A673 (cell line): ENCODE measurements at regions not wholly inside any gene's neighbourhood (a gene's known extent, or its start where the extent isn't known, plus 50 kb on each side); places are given as distances from the start of the nearest gene placed in this dataset.

Experiments
- BruUV-seq: library from RNA; stranded (reverse); fragments of 400-500 nt; replicated peaks from 2 replicates; lab custom pipeline; 2021; lab: Mats Ljungman, UMichigan
- CTCF ChIA-PET: fragments of 300-600 bp; sonication (Branson Sonifier 250); formaldehyde crosslinking; loops from one replicate; lab custom pipeline; 2022; ENCODE audit warnings: antibody characterized with exemption; lab: Charles Lee
- POLR2A ChIA-PET: fragments of 300-600 bp; sonication (Branson Sonifier 250); formaldehyde crosslinking; loops from one replicate; lab custom pipeline; 2022; ENCODE audit warnings: antibody characterized with exemption; ENCODE audit not compliant: low non-redundant PET; lab: Charles Lee
- DNase-seq: peaks from one replicate; pipeline ENCODE4 v3.0.0-alpha.2; 2015; ENCODE audit warnings: low spot score
- H3K27ac ChIP-seq: fragments of 200-600 bp; sonication (generic); 2 replicates; pipeline ENCODE4 v1.5.1; 2016; ENCODE audit warnings: mixed run types, low read depth, mild to moderate bottlenecking, mixed read lengths, antibody characterized with exemption, low read length; ENCODE audit not compliant: poor library complexity, severe bottlenecking
- H3K27me3 ChIP-seq: fragments of 200-600 bp; sonication (generic); replicated peaks from 2 replicates; pipeline ENCODE4 v1.6.1; 2017; ENCODE audit warnings: mixed run types, low read depth, mild to moderate bottlenecking, mixed read lengths, antibody characterized with exemption, low read length; ENCODE audit not compliant: insufficient read depth, poor library complexity
- H3K36me3 ChIP-seq: fragments of 200-600 bp; sonication (generic); 2 replicates; pipeline ENCODE4 v1.6.1; 2016; ENCODE audit warnings: mixed run types, mild to moderate bottlenecking, mixed read lengths, antibody characterized with exemption, low read length; ENCODE audit not compliant: insufficient read depth, poor library complexity, severe bottlenecking
- H3K4me1 ChIP-seq: fragments of 200-600 bp; sonication (generic); 2 replicates; pipeline ENCODE4 v1.6.1; 2017; ENCODE audit warnings: mixed run types, mild to moderate bottlenecking, mixed read lengths, antibody characterized with exemption, low read length; ENCODE audit not compliant: insufficient read depth, poor library complexity, severe bottlenecking
- H3K4me3 ChIP-seq: fragments of 200-600 bp; sonication (generic); 2 replicates; pipeline ENCODE4 v1.5.1; 2016; ENCODE audit warnings: low read depth, mixed run types, mild to moderate bottlenecking, mixed read lengths, low read length; ENCODE audit not compliant: poor library complexity, severe bottlenecking
- H3K9me3 ChIP-seq: fragments of 200-600 bp; sonication (generic); 2 replicates; pipeline ENCODE4 v1.6.1; 2016; ENCODE audit warnings: mixed run types, low read depth, mild to moderate bottlenecking, mixed read lengths, antibody characterized with exemption, low read length; ENCODE audit not compliant: poor library complexity, severe bottlenecking
- CTCF ChIP-seq: fragments of 300-800, 200-600 bp; sonication (generic); conservative IDR thresholded peaks from 2 replicates; pipeline ENCODE4 v1.5.1; 2017; ENCODE audit warnings: low read depth, mild to moderate bottlenecking, antibody characterized with exemption, low read length, moderate library complexity, mixed read lengths
- EZH2 ChIP-seq: fragments of 200-600 bp; sonication (generic); IDR thresholded peaks from 2 replicates; pipeline ENCODE4 v1.6.1; 2017; ENCODE audit warnings: borderline replicate concordance, low read depth, mild to moderate bottlenecking, mixed read lengths, antibody characterized with exemption, low read length; ENCODE audit not compliant: poor library complexity, severe bottlenecking
- intact Hi-C: fragments of 100-400 bp; cut with micrococcal nuclease; formaldehyde crosslinking; loops from one replicate; pipeline ENCODE4 v1.10.0; 2022; ENCODE audit not compliant: unreplicated experiment

GRCh38 chr12:19837543-19837942 is 398.3 kb downstream of the AEBP2 start:
- H3K9me3 ChIP-seq, result no peaks in the 10 kb centered on the region

GRCh38 chr12:19841451-19841850 is 402.2 kb downstream of the AEBP2 start:
- intact Hi-C loops, result no loop called here
- no peaks in the 10 kb centered on the region for H3K9me3 ChIP-seq
- ChIA-PET POLR2A (no interaction called here), CTCF (no interaction called here)
- no peak for DNase-seq
- no peak overlapping the region for H3K4me3 ChIP-seq
- H3K36me3 ChIP-seq, result no peaks in the 10 kb centered on the region
- no peaks in the 10 kb centered on the region for H3K27me3 ChIP-seq
- no peaks in the 10 kb centered on the region for H3K4me1 ChIP-seq
- TF ChIP-seq CTCF (no peak), EZH2 (no peak)
- H3K27ac ChIP-seq, result no peak overlapping the region
- no TSS peak for BruUV-seq

More at GRCh38 chr12:19837543-19837942, 398.3 kb downstream of the AEBP2 start:
- no peaks in the 10 kb centered on the region for H3K27me3 ChIP-seq
- no peak overlapping the region for H3K27ac ChIP-seq
- no peak overlapping the region for H3K4me3 ChIP-seq
- DNase-seq, result no peak
- no TSS peak for BruUV-seq
- no peaks in the 10 kb centered on the region for H3K36me3 ChIP-seq
- intact Hi-C loops, result no loop called here
- H3K4me1 ChIP-seq, result no peaks in the 10 kb centered on the region
- TF ChIP-seq CTCF, result no peak
- no peak for TF ChIP-seq EZH2
- POLR2A ChIA-PET, result no interaction called here
- CTCF ChIA-PET, result no interaction called here

- H3K27ac ChIP-seq, result no peak overlapping the region
- H3K9me3 ChIP-seq, result no peaks in the 10 kb centered on the region
- ChIA-PET POLR2A (no interaction called here), CTCF (no interaction called here)
- no peak overlapping the region for H3K4me3 ChIP-seq
- no peaks in the 10 kb centered on the region for H3K4me1 ChIP-seq
- BruUV-seq, result no TSS peak
- TF ChIP-seq CTCF (no peak), EZH2 (no peak)
- no peak for DNase-seq
- intact Hi-C loops, result no loop called here
- no peaks in the 10 kb centered on the region for H3K27me3 ChIP-seq
- H3K36me3 ChIP-seq, result no peaks in the 10 kb centered on the region
These were observed 402.8 kb downstream of the AEBP2 start for GRCh38 chr12:19842116-19842515.
